CD14-positive monocyte (primary cell): ENCODE measurements at regions not wholly inside any gene's neighbourhood (a gene's known extent, or its start where the extent isn't known, plus 50 kb on each side); places are given as distances from the start of the nearest gene placed in this dataset.
A peak's percentile ranks its signal among the peaks of the same experiment; 100 is the strongest.

Experiments
- DNase-seq, 3 donors: peaks; one replicate each; pipeline ENCODE4 v3.0.0-alpha.2; 2011 to 2022
- H2AFZ ChIP-seq: 2 replicates; pipeline ENCODE4 v1.6.0; 2012; ENCODE audit warnings: mild to moderate bottlenecking, low read depth, low read length, inconsistent platforms; ENCODE audit not compliant: insufficient read depth, poor library complexity, severe bottlenecking
- H3K27ac ChIP-seq, 2 donors: 1 replicate in 1 of 2; 2 replicates in 1 of 2; pipeline ENCODE4 v1.5.1; 2012 to 2013; ENCODE audit warnings: low read length in 2 of 2, control low read depth in 1 of 2, inconsistent platforms in 1 of 2, low read depth in 1 of 2, mild to moderate bottlenecking in 1 of 2
- H3K27me3 ChIP-seq, 2 donors: one replicate each; pipeline versions ENCODE4 v1.6.0 to v1.6.1; 2011 to 2013; ENCODE audit warnings: low read length in 2 of 2; ENCODE audit not compliant: control insufficient read depth in 2 of 2, insufficient read depth in 2 of 2
- H3K36me3 ChIP-seq, 2 donors: replicated peaks in 1 of 2; 1 replicate in 1 of 2; 2 replicates in 1 of 2; pipeline versions ENCODE4 v1.5.1 to v1.6.1; 2012 to 2013; ENCODE audit warnings: low read length in 2 of 2, control low read depth in 1 of 2, inconsistent platforms in 1 of 2, mild to moderate bottlenecking in 1 of 2; ENCODE audit not compliant: insufficient read depth in 2 of 2, control insufficient read depth in 1 of 2
- H3K4me1 ChIP-seq, 2 donors: 1 replicate in 1 of 2; 2 replicates in 1 of 2; pipeline versions ENCODE4 v1.5.1 to v1.6.1; 2012 to 2013; ENCODE audit warnings: low read length in 2 of 2, control low read depth in 1 of 2, inconsistent platforms in 1 of 2, mild to moderate bottlenecking in 1 of 2, moderate library complexity in 1 of 2; ENCODE audit not compliant: insufficient read depth in 2 of 2, control insufficient read depth in 1 of 2
- H3K4me2 ChIP-seq: replicated peaks from 2 replicates; pipeline ENCODE3; 2012; ENCODE audit warnings: low read length, moderate library complexity, mild to moderate bottlenecking; ENCODE audit not compliant: poor library complexity, severe bottlenecking; ENCODE audit errors: extremely low read depth
- H3K4me3 ChIP-seq, 3 experiments: fragments of 200-600 bp in 1 of 3; sonication (generic) in 1 of 3; replicated peaks in 1 of 3; 1 replicate in 2 of 3; 2 replicates in 1 of 3; pipeline ENCODE4 v1.5.1; 2011 to 2013; ENCODE audit warnings: low read length in 3 of 3, mild to moderate bottlenecking in 3 of 3, control low read depth in 2 of 3, low read depth in 2 of 3, inconsistent platforms in 1 of 3, moderate library complexity in 1 of 3
- H3K79me2 ChIP-seq: 2 replicates; pipeline ENCODE4 v1.6.0; 2012; ENCODE audit warnings: mild to moderate bottlenecking, control low read depth, inconsistent platforms, low read length, moderate library complexity; ENCODE audit not compliant: insufficient read depth
- H3K9ac ChIP-seq: 2 replicates; pipeline ENCODE4 v1.6.0; 2017; ENCODE audit warnings: low read length, mild to moderate bottlenecking; ENCODE audit not compliant: insufficient read depth, poor library complexity, severe bottlenecking
- H3K9me3 ChIP-seq, 2 donors: replicated peaks in 1 of 2; 1 replicate in 1 of 2; 2 replicates in 1 of 2; pipeline versions ENCODE4 v1.5.1 to v1.6.1; 2012 to 2013; ENCODE audit warnings: low read length in 2 of 2, control low read depth in 1 of 2; ENCODE audit not compliant: control insufficient read depth in 1 of 2, insufficient read depth in 1 of 2
- H4K20me1 ChIP-seq: 2 replicates; pipeline ENCODE4 v1.6.0; 2012; ENCODE audit warnings: mild to moderate bottlenecking, low read length, control low read depth, moderate library complexity; ENCODE audit not compliant: insufficient read depth
- H3K27ac Mint-ChIP-seq, 7 donors: one replicate each; pipeline ENCODE4 v1.8.0; 2020; ENCODE audit warnings: mild to moderate bottlenecking in 7 of 7, mixed read lengths in 7 of 7, moderate library complexity in 6 of 7, inconsistent platforms in 2 of 7
- H3K27me3 Mint-ChIP-seq, 3 donors: one replicate each; pipeline ENCODE4 v1.8.0; 2021 to 2022; ENCODE audit warnings: low read depth in 3 of 3, mild to moderate bottlenecking in 3 of 3, mixed read lengths in 3 of 3, moderate library complexity in 3 of 3, inconsistent platforms in 1 of 3
- H3K36me3 Mint-ChIP-seq, 2 donors: one replicate each; pipeline ENCODE4 v1.8.0; 2020; ENCODE audit warnings: mixed read lengths in 2 of 2, inconsistent platforms in 1 of 2, mild to moderate bottlenecking in 1 of 2
- H3K4me1 Mint-ChIP-seq: one replicate; pipeline ENCODE4 v1.8.0; 2020; ENCODE audit warnings: mild to moderate bottlenecking, mixed read lengths
- H3K4me3 Mint-ChIP-seq, 2 donors: one replicate each; pipeline ENCODE4 v1.8.0; 2020; ENCODE audit warnings: mild to moderate bottlenecking in 2 of 2, mixed read lengths in 2 of 2, moderate library complexity in 1 of 2
- H3K9me3 Mint-ChIP-seq, 7 donors: one replicate each; pipeline ENCODE4 v1.8.0; 2020 to 2022; ENCODE audit warnings: mixed read lengths in 7 of 7, mild to moderate bottlenecking in 6 of 7, moderate library complexity in 6 of 7, inconsistent platforms in 2 of 7
- CTCF ChIP-seq: fragments of 200-600 bp; IDR thresholded peaks from one replicate; pipeline ENCODE4 v1.8.0; 2022; ENCODE audit warnings: antibody characterized with exemption, mild to moderate bottlenecking
- WGBS: methylation state at CpG from one replicate; pipeline ENCODE4 v1.1.5; 2013; ENCODE audit warnings: missing lambda C conversion rate; ENCODE audit not compliant: insufficient coverage; 5-methylcytosine and 5-hydroxymethylcytosine counted together
- intact Hi-C, 2 donors: fragments of 100-400 bp; cut with micrococcal nuclease; formaldehyde crosslinking; loops; one replicate each; pipeline versions ENCODE4 v1.15.0 to v1.15.1; 2023

GRCh38 chrX:69062493-69062892 is 102.8 kb downstream of the PJA1 start:
- no peak overlapping the region for H3K27ac ChIP-seq
- no peak overlapping the region for H3K9ac ChIP-seq
- no peaks in the 10 kb centered on the region for H3K4me1 ChIP-seq
- intact Hi-C loops = no loop called here
- no peak overlapping the region for H3K4me3 ChIP-seq
- H3K36me3 ChIP-seq = no peaks in the 10 kb centered on the region
- Mint-ChIP-seq H3K4me1 (no peaks in the 10 kb centered on the region), H3K36me3 (no peaks in the 10 kb centered on the region), H3K27ac (no peak overlapping the region), H3K27me3 (peaks cover 0 to 8% (median 6%) of the 10 kb centered on the region in 3 donors), H3K9me3 (peaks cover 0 to 9% (median 3%) of the 10 kb centered on the region in 7 donors), H3K4me3 (no peak overlapping the region)
- no CpG with 5 or more reads among the region's 4 CpGs for WGBS
- H2AFZ ChIP-seq = no peak overlapping the region
- no peak for DNase-seq
- no peak overlapping the region for H3K4me2 ChIP-seq
- no peaks in the 10 kb centered on the region for H4K20me1 ChIP-seq
- no peaks in the 10 kb centered on the region for H3K9me3 ChIP-seq
- H3K27me3 ChIP-seq = no peaks in the 10 kb centered on the region
- no peak for TF ChIP-seq CTCF
- no peaks in the 10 kb centered on the region for H3K79me2 ChIP-seq

GRCh38 chrX:69060631-69061408 is 104.4 kb downstream of the PJA1 start:
- H3K9ac ChIP-seq = no peak overlapping the region
- Mint-ChIP-seq H3K4me3 (no peak overlapping the region), H3K9me3 (peaks cover 0 to 9% (median 3%) of the 10 kb centered on the region in 7 donors), H3K36me3 (no peaks in the 10 kb centered on the region), H3K27ac (peak overlapping the region in 1 of 7 donors; percentile 19), H3K27me3 (peaks cover 0 to 6% (median 3%) of the 10 kb centered on the region in 3 donors), H3K4me1 (no peaks in the 10 kb centered on the region)
- H3K4me2 ChIP-seq = no peak overlapping the region
- intact Hi-C loops = no loop called here
- H3K4me3 ChIP-seq = no peak overlapping the region
- H4K20me1 ChIP-seq = no peaks in the 10 kb centered on the region
- TF ChIP-seq CTCF = no peak
- no peak overlapping the region for H3K27ac ChIP-seq
- no peaks in the 10 kb centered on the region for H3K79me2 ChIP-seq
- no peak for DNase-seq
- H3K27me3 ChIP-seq = no peaks in the 10 kb centered on the region
- H3K36me3 ChIP-seq = no peaks in the 10 kb centered on the region
- no peaks in the 10 kb centered on the region for H3K4me1 ChIP-seq
- 86% methylated on average over 1 of the region's 6 CpGs for WGBS
- no peaks in the 10 kb centered on the region for H3K9me3 ChIP-seq
- H2AFZ ChIP-seq = no peak overlapping the region
